ENCODE measurements at regions not wholly inside any gene's neighbourhood (a gene's known extent, or its start where the extent isn't known, plus 50 kb on each side); places are given as distances from the start of the nearest gene placed in this dataset.

DNA sequence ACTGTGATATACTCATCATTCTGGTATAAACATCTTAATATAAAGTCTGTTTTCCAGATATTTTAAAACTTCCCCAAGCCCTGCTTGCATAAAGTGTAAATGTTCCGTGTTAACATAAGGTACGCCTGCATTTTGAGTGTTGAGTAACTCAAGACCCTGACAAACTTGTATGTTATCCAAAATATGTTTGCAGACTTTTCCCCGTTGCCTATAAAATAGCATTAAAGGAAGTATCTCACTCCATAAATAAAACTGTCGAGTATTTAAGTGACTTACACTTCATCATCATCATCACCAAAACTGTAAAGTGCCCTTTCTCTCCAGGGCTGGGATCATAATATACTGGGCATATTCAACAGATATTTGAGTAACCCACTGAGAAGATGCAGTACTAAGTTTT is 64.6 kb upstream of the TSPAN8 start:
- no peak overlapping the region for H3K27ac Mint-ChIP-seq
- no peaks in the 10 kb centered on the region for H3K27me3 Mint-ChIP-seq
- H3K9me3 Mint-ChIP-seq (ENCODE audit: low read depth), result no peaks in the 10 kb centered on the region
- POLR2A ChIA-PET, result no interaction called here
- intact Hi-C loops (cut with DNase I, micrococcal nuclease), result no loop called here
- no peak overlapping the region for H3K4me3 Mint-ChIP-seq
- DNase-seq (no peak), ATAC-seq (no peak)
- no peaks in the 10 kb centered on the region for H3K4me1 Mint-ChIP-seq
- CTCF ChIA-PET, result no interaction called here
- no peaks in the 10 kb centered on the region for H3K36me3 Mint-ChIP-seq (ENCODE audit: low read depth)

DNA sequence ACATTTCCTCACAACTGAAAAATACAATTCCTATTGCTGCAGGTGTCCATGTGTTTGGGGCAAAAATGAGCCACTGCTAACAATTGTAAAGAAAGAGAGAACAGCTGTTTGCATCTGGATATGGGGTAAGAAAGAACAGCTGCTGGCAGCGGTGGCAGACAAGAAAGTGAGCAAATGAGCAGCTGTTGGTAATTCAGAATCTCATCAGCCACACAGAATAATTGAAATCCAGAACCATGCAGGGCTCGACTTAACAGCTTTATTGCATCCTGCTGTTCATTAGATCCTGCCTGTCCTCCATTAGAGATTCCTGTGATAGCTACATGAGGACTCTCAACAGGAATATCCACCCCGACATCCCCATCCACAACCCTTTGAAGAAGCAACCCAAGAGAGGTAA is 62.5 kb upstream of the TSPAN8 start:
- H3K4me1 Mint-ChIP-seq, result no peaks in the 10 kb centered on the region
- POLR2A ChIA-PET, result no interaction called here
- DNase-seq, result no peak
- H3K27me3 Mint-ChIP-seq, result no peaks in the 10 kb centered on the region
- no peak for ATAC-seq
- H3K36me3 Mint-ChIP-seq (ENCODE audit: low read depth), result no peaks in the 10 kb centered on the region
- intact Hi-C loops (cut with DNase I, micrococcal nuclease), result no loop called here
- H3K9me3 Mint-ChIP-seq (ENCODE audit: low read depth), result no peaks in the 10 kb centered on the region
- CTCF ChIA-PET, result no interaction called here
- no peak overlapping the region for H3K27ac Mint-ChIP-seq
- H3K4me3 Mint-ChIP-seq, result no peak overlapping the region

- no peaks in the 10 kb centered on the region for H3K4me1 Mint-ChIP-seq
- no peaks in the 10 kb centered on the region for H3K9me3 Mint-ChIP-seq (ENCODE audit: low read depth)
- no peak for ATAC-seq
- H3K27me3 Mint-ChIP-seq, result no peaks in the 10 kb centered on the region
- no peak overlapping the region for H3K4me3 Mint-ChIP-seq
- DNase-seq, result no peak
- H3K36me3 Mint-ChIP-seq (ENCODE audit: low read depth), result no peaks in the 10 kb centered on the region
- no peak overlapping the region for H3K27ac Mint-ChIP-seq
- intact Hi-C loops (cut with DNase I, micrococcal nuclease), result loop anchor here (5.0 to 10.0 kb wide), 2 partner anchors 173 to 176 kb away; no protein-coding TSS in a partner anchor
- ChIA-PET CTCF (no interaction called here), POLR2A (no interaction called here)
Measured at GRCh38 chr12:71219224-71219623, 61.4 kb upstream of the TSPAN8 start.

GRCh38 chr12:71218616-71219015 is 60.8 kb upstream of the TSPAN8 start:
- Mint-ChIP-seq H3K36me3 (ENCODE audit: low read depth) (no peaks in the 10 kb centered on the region), H3K27ac (no peak overlapping the region), H3K9me3 (ENCODE audit: low read depth) (no peaks in the 10 kb centered on the region), H3K4me3 (no peak overlapping the region), H3K4me1 (no peaks in the 10 kb centered on the region), H3K27me3 (no peaks in the 10 kb centered on the region)
- CTCF ChIA-PET, result no interaction called here
- DNase-seq, result no peak
- intact Hi-C loops (cut with DNase I, micrococcal nuclease), result loop anchor here (5.0 to 10.0 kb wide), 2 partner anchors 174 to 176 kb away; no protein-coding TSS in a partner anchor
- ATAC-seq, result no peak
- POLR2A ChIA-PET, result interaction anchor here (0.6 kb wide), 1 partner anchor 15 kb away, joined by 3 read pairs; no protein-coding TSS in a partner anchor

DNA sequence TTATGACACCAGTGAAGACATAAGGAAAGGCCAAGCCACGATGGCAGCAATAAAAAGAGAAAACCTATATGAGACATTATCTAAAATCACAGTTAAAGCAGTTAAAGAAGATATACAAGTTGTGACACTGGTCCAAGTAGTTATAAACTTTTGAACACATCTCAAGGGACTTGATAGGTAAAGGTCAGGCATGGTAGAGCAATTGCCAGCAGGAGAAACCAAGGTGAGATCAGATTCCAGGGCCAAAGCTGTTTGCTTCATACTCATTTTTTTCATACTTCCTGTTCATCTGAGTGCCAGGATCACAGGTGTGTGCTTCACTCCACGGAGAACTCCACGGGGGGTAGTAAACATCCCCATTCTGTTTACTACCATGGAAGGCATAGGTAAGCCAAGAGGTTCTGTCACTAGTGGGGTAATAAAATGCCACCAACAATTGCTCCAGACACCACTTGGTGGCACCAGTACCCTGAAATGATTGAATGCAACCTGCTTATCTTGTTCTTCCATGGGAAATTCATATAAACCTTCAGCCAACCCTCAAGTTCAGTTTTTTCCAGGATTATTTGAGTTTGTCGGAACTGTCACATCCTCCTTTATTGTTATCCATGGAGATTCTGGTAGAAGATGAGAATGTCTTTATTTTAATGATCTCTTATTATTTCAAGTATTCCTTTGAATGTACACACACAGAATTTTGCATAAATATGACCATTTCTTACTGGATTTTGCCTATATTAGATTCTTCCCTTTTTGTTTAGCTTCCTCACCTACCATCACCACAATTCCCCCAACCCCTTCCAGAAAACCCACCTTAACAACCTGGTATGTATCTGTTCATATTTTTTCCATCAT is 59.2 kb upstream of the TSPAN8 start:
- ATAC-seq (no peak), DNase-seq (no peak)
- no peak overlapping the region for H3K4me3 Mint-ChIP-seq
- ChIA-PET POLR2A (no interaction called here), CTCF (interaction anchor here (0.6 to 0.7 kb wide), 2 partner anchors 264 to 520 kb away, joined by 3 read pairs; no protein-coding TSS in a partner anchor)
- no peaks in the 10 kb centered on the region for H3K4me1 Mint-ChIP-seq
- no peak overlapping the region for H3K27ac Mint-ChIP-seq
- no peaks in the 10 kb centered on the region for H3K36me3 Mint-ChIP-seq (ENCODE audit: low read depth)
- intact Hi-C loops (cut with DNase I, micrococcal nuclease), result loop anchor here (2.0 to 10.0 kb wide), 3 partner anchors 175 to 530 kb away; no protein-coding TSS in a partner anchor
- no peaks in the 10 kb centered on the region for H3K27me3 Mint-ChIP-seq
- H3K9me3 Mint-ChIP-seq (ENCODE audit: low read depth), result no peaks in the 10 kb centered on the region

DNA sequence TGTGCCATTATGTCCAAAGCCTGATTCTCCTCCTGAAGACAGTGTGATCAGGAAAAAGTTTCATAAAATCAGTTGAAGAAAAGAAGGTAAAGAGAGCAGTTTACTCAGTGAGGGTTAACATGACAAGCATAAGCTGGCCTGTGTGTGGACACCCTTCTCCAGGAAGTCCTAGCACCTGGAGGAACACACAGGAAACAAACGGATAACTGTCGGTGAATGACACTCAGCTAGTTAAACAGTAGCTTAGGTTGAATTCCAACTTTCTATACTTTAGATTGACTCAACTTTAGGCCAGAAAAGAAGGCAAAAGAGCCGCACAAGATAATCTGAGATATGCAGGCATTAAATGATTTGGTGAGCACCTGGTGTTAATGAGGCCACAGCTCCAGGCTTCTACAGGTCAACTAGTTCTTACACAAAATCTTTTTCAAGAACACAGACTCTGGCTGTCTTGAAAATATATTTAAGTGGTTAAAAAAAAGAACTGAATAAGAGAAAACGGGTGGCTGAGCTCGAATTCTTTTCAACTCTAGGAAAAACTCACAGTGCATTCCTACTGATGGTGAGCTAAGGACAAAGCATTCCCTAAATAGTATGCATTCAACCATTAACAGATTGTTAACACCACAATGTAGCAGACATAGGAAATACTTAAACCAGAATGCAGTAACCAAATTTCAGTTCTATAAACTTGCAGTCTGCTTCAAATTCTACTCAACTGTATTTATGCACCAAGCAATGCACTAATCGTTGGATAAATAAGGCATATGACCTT is 56.9 kb upstream of the TSPAN8 start:
- Mint-ChIP-seq H3K9me3 (ENCODE audit: low read depth) (no peaks in the 10 kb centered on the region), H3K4me3 (no peak overlapping the region), H3K27me3 (no peaks in the 10 kb centered on the region), H3K4me1 (no peaks in the 10 kb centered on the region), H3K27ac (no peak overlapping the region), H3K36me3 (ENCODE audit: low read depth) (no peaks in the 10 kb centered on the region)
- CTCF ChIA-PET, result no interaction called here
- ATAC-seq, result no peak
- intact Hi-C loops (cut with DNase I, micrococcal nuclease), result loop anchor here (5.0 to 10.0 kb wide), 2 partner anchors 178 to 180 kb away; no protein-coding TSS in a partner anchor
- POLR2A ChIA-PET, result no interaction called here
- no peak for DNase-seq

DNA sequence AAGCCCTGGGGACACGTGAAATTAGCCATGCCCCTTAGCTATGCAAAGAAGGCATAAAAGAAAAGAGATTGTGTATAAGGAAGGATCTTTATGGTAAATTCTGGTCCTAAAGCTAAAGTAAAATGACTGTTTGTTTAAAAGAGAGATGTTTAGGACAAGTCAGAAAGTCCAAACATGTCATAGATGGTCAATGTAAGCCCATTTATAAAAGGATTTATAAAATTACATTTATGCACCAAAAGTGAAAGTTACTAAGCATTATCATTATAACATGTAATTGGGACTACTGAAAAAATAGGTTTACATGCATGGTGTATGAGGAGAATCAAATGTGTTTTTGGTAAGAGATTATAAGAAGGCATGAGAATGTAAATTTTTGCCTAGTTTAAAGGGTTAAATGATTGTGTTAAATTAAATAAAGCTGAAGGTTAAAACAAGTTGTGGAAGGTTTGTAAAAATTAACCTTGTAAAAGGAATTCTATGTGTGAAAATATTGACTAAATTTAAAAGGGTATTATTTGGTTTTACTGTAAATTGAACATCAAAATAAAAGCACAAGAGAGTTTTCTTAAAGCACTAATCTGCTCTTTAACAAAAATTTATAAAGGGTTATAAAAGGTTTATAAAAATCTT is 50.4 kb upstream of the TSPAN8 start:
- no peaks in the 10 kb centered on the region for H3K27me3 Mint-ChIP-seq
- no peak overlapping the region for H3K27ac Mint-ChIP-seq
- intact Hi-C loops (cut with DNase I, micrococcal nuclease), result no loop called here
- ATAC-seq, result no peak
- no peaks in the 10 kb centered on the region for H3K4me1 Mint-ChIP-seq
- no peak for DNase-seq
- ChIA-PET CTCF (interaction anchor here (0.6 kb wide), 1 partner anchor 14 kb away, joined by 4 read pairs; no protein-coding TSS in a partner anchor), POLR2A (no interaction called here)
- H3K36me3 Mint-ChIP-seq (ENCODE audit: low read depth), result no peaks in the 10 kb centered on the region
- no peaks in the 10 kb centered on the region for H3K9me3 Mint-ChIP-seq (ENCODE audit: low read depth)
- H3K4me3 Mint-ChIP-seq, result no peak overlapping the region
